NCI-H2196 treated with DMSO at 0.1 percent for 48 hours (cell line): ENCODE measurements at regions not wholly inside any gene's neighbourhood (a gene's known extent, or its start where the extent isn't known, plus 50 kb on each side); places are given as distances from the start of the nearest gene placed in this dataset.
"Not testable (repeated sequence)": the region's sequence is repeated elsewhere in the genome, so short reads cannot be mapped to it uniquely, and the experiment has no call there.

Source experiments
- DNase-seq: peaks from one replicate; lab custom pipeline; 2025; ENCODE audit not compliant: unreplicated experiment; lab: John Stamatoyannopoulos, UW

DNA sequence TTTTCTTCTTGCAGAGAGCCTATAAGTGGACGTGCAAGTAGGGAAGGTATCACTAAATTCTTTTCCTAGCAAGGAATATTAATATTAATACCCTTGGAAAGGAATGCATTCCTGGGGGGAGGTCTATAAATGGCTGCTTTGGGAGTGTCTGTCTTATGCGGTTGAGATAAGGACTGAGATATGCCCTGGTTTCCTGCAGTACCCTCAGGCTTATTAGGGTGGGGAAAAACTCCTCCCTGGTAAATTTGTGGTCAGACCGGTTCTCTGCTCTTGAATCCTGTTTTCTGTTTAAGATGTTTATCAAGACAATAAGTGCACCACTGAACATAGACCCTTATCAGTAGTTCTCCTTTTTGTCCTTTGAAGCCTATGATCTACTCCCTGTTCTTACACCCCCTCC lies 155.2 kb downstream of the COPS8 start:
- not testable (repeated sequence) for DNase-seq

GRCh38 chr2:237242091-237242536 lies 156.4 kb downstream of the COPS8 start:
- DNase-seq: no peak

GRCh38 chr2:237243487-237243886 lies 157.8 kb downstream of the COPS8 start:
- no peak for DNase-seq

- DNase-seq: no peak
These were observed 158.5 kb downstream of the COPS8 start for GRCh38 chr2:237244178-237244577.

DNA sequence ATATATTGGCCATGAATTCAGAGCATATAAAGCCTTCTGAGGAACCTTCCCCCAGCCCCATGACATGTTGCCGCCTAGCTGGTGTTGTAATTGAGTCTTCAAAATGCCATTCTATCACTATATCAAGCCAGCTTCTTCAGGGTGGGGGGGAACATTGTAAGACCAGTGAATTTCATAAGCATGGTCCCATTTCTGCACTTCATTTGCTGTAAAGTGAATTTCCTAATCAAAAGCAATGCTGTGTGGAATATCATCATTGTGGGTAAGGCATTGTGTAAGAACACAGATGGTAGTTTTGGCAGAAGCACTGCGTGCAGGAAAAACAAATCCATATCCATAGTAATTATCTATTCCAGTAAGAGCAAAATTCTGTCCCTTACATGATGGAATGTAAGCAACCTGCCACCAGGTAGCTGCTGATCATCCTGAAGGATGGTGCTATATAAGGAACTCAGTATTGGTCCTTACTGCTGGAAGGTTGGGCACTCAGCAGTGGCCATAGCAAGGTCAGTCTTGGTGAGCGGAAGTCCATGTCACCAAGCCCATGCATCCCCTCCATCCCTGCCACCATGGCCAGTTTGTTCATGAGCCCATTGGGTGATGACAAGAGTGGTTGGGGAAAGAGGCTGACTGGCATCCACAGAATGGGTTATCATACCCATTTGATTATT lies 159.4 kb downstream of the COPS8 start:
- no peak for DNase-seq

DNA sequence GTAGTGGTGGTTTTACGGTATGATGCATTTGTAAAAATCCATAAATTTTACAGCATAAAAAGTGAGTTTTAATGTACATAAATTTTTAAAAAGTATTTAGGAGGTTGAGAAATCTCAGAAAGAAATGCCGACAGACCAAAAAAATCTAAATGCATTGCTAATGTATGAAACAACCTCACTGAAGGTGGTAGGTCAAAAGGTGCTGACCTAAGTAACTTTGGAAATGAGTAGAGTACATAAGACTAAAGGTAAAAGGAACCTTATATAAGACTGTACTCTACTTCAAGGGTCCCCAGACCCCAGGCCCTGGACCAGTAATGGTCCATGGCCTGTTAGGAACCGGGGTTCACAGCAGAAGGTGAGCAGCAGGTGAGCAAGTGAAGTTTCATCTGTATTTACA lies 163.4 kb downstream of the COL6A3 start:
- DNase-seq: no peak

DNA sequence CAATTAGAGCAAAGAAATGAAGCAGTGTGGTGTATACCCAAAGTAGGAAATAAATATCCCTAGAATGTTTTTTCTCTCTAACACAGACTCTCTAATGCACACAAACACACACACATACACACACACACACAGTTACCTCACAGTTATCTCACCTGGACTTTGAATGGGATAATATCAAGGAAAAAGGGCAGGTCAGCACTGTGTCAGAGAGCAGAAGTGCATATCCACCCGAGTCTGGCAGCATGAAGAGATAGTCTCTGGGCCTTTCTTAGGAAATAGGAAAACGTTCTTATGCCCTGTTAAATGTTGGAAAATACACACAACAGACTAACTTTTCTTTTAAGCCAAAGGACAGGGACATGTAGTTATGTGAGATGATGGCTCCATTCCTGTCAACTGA lies 162.0 kb downstream of the COL6A3 start:
- no peak for DNase-seq

DNA sequence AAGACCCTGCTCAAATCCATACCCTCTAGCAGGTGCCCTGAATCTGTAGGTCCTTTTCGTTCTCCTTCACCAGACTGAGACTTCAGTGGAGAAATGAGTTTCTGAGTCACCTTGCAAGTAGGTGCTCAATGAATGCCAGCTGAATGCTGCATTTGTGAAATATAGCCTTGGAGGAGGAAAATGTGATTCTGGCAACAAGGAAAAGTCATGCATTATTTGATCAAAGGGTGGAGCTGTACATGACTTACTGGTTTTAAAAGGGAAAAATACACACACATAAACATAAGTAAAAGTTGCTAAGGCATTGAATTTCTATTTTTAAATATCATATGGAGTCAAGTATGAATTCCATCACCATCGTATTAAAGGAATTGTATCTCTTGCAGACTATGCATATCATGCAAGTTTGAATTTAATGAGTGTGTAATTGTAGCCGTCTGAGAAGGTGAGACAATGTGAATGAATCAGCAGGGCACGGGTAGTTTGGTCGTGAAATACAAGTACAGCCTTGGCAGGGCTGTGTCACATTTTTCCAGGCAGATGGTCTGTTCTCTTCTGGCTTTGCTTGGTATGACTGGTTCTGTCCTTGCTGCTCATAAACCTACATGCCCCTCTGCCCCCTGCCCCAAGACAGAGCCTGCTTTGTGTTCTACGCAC lies 160.8 kb downstream of the COL6A3 start:
- no peak for DNase-seq

GRCh38 chr2:237254369-237254861 lies 159.5 kb downstream of the COL6A3 start:
- no peak for DNase-seq

DNA sequence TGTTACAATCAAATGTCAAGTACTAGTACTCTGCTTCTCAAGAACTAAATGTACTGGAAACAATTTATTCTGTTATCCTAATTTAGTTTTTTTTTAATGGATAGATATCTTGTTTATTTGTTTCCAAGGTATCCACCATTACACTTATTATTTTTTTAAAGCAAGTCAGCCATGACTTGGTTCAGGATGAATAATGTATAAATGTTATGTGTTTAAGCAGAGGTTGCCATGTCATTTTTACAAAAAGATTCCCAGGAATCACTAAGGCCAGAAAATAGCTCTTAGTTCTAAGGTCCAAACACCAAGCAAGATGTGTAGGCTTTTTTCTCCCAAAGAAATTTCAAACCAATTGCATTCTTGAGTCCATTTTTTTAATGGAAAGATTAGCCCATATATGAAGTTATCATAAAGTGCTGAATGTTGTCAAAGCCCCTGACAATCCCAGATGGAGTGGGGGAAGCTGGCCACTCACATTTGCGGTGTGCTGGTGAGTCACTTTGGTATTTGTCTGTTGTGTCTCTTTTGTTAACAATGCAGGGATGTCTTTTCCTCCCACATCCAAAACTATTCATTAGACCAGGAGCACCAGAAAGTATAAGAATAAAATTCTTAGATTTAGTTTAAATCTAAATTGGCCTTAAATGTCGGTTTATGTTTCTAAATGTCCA lies 158.9 kb downstream of the COL6A3 start:
- no peak for DNase-seq

- no peak for DNase-seq
These were observed 157.1 kb downstream of the COL6A3 start for GRCh38 chr2:237256887-237257286.

DNA sequence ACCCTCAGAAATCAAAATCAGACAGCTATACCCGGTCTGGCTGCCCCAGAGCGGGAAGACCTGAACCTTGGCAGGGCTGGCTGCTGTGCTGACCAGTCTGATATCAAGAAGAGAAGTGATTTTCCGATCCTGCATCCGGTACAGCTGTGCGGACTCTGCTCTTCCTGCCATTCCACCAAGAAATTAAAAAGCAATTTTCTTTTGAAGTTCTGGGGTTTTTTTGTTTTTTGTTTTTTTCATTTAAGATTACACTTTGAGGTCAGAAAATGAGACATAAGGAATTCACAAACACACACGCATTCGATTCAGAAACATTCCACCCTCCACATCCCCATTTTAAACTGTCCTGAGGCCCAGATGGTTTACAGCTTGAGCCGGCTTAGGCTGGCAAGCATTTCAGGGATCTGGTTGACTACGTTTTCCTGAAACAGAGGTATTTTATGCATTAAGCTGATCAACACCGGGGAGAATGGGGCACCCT lies 156.5 kb downstream of the COL6A3 start:
- DNase-seq: no peak

GRCh38 chr2:237258116-237258515 lies 155.8 kb downstream of the COL6A3 start:
- no peak for DNase-seq

DNA sequence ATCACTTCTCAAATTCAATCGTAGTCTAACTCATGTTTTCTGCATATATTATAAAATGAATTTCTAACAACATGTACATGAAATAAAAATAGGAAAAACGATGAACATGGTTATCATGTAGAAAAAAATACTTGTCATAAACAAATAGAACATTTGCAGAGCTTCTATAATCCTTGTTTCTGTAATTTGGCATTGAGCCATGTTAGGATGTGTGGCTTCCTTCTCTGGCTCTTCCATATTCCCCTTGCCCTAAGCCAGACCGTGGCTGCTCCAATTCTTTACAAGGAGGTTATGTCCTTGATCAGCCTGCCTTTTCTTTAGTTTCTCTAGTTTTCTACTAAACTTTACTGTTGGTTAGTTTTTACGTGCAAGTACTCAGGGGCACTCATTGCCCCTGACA lies 155.3 kb downstream of the COL6A3 start:
- no peak for DNase-seq

- DNase-seq: no peak
These were observed 154.8 kb downstream of the COL6A3 start for GRCh38 chr2:237259201-237259600.

- no peak for DNase-seq
These were observed 153.8 kb downstream of the COL6A3 start for GRCh38 chr2:237260039-237260620.

- DNase-seq: no peak
These were observed 153.3 kb downstream of the COL6A3 start for GRCh38 chr2:237260686-237261085.

GRCh38 chr2:237261327-237261726 lies 152.6 kb downstream of the COL6A3 start:
- DNase-seq: no peak

DNA sequence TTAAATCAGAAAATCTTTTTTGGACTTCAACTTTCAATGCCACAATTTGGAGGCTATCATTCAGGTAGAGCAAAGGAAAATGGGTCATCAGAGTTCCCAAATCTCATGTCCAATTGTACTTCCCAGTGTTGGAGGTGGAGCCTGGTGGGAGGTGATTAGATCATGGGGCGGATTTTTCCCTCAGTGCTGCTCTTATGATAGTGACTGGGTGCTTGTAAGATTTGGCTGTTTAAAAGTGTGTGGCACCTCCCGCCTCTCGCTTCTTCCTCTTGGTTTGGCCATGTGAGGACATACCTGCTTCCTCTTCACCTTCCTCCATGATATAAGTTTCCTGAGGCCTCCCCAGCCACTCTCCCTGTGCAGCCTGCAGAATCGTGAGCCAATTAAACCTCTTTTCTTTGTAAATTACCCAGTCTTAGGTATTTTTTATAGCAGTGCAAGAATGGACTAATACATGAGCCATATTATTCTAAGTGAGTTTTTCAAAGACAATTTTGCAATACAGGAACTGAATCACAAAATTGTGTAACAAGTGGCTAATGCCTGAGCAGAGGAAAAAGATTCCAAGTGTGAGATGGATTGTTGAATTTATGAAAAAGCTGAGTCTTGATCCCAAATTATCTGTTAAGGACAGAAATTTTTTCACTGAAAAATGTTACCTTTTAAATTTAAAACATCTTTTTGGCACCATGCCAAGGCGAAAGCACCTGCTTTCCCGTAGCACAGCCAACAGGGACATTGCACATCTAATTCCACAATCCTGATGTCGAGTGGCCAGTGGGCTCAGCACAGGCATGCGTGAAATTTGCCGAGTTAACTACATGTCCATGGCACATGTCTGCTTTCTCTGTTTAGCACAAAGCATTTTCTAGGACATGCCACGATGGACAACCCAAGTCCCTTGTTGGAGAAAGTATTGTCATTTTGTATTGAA lies 150.9 kb downstream of the COL6A3 start:
- no peak for DNase-seq

- no peak for DNase-seq
These were observed 149.3 kb downstream of the COL6A3 start for GRCh38 chr2:237264480-237265219.
